OCI-LY3 (cell line): ENCODE measurements at regions not wholly inside any gene's neighbourhood (a gene's known extent, or its start where the extent isn't known, plus 50 kb on each side); places are given as distances from the start of the nearest gene placed in this dataset.

Experiments
- H2AFZ ChIP-seq: fragments of 200-600, 300-600 bp; shearing (Covaris generic); 2 replicates; pipeline ENCODE4 v1.6.0; 2014; ENCODE audit warnings: antibody characterized with exemption, low read depth, low read length
- H3K27ac ChIP-seq: fragments of 200-600, 300-600 bp; sonication (generic); 2 replicates; pipeline ENCODE4 v1.5.1; 2014; ENCODE audit warnings: mild to moderate bottlenecking, low read length, moderate library complexity, mixed read lengths
- H3K27me3 ChIP-seq: fragments of 200-600, 300-600 bp; sonication (generic); 2 replicates; pipeline ENCODE4 v1.6.1; 2014; ENCODE audit warnings: low read depth, low read length, mixed read lengths
- H3K36me3 ChIP-seq: fragments of 200-600, 300-600 bp; sonication (generic); replicated peaks from 2 replicates; pipeline ENCODE3; 2014; ENCODE audit warnings: low read depth, low read length, mixed read lengths
- H3K4me1 ChIP-seq: fragments of 300-600, 200-600 bp; sonication (generic); 2 replicates; pipeline ENCODE4 v1.6.1; 2014; ENCODE audit warnings: low read length, mixed read lengths
- H3K4me2 ChIP-seq: fragments of 200-600, 300-600 bp; sonication (generic); 2 replicates; pipeline ENCODE4 v1.6.1; 2014; ENCODE audit warnings: low read length, mixed read lengths
- H3K4me3 ChIP-seq: fragments of 300-600, 200-600 bp; sonication (generic); 2 replicates; pipeline ENCODE4 v1.5.1; 2014; ENCODE audit warnings: antibody characterized with exemption, mild to moderate bottlenecking, low read length, moderate library complexity
- H3K79me2 ChIP-seq: fragments of 300-600, 200-600 bp; shearing (Covaris generic); 2 replicates; pipeline ENCODE4 v1.6.1; 2014; ENCODE audit warnings: mild to moderate bottlenecking, low read length, mixed read lengths
- H3K9ac ChIP-seq: fragments of 300-600, 200-600 bp; shearing (Covaris generic); 2 replicates; pipeline ENCODE4 v1.6.0; 2014; ENCODE audit warnings: mild to moderate bottlenecking, low read length, moderate library complexity
- H3K9me3 ChIP-seq: fragments of 200-600, 300-600 bp; shearing (Covaris generic); 2 replicates; pipeline ENCODE4 v1.6.1; 2014; ENCODE audit warnings: low read length, mixed read lengths; ENCODE audit not compliant: insufficient read depth
- H4K20me1 ChIP-seq: fragments of 200-600, 300-600 bp; sonication (generic); 2 replicates; pipeline ENCODE4 v1.6.1; 2016; ENCODE audit warnings: low read length, mixed read lengths; ENCODE audit not compliant: insufficient read depth
- EZH2phosphoT487 ChIP-seq: fragments of 200-600 bp; shearing (Covaris generic); IDR thresholded peaks from 2 replicates; pipeline ENCODE4 v1.6.1; 2018; ENCODE audit warnings: antibody characterized with exemption, mixed run types, low read depth
- TF ChIP-seq, protein P1 (sequence below): fragments of 200-600, 300-600 bp; sonication (generic); IDR thresholded peaks from 2 replicates; pipeline ENCODE4 v1.5.1; 2014; ENCODE audit warnings: antibody characterized with exemption, low read length, low read depth

DNA sequence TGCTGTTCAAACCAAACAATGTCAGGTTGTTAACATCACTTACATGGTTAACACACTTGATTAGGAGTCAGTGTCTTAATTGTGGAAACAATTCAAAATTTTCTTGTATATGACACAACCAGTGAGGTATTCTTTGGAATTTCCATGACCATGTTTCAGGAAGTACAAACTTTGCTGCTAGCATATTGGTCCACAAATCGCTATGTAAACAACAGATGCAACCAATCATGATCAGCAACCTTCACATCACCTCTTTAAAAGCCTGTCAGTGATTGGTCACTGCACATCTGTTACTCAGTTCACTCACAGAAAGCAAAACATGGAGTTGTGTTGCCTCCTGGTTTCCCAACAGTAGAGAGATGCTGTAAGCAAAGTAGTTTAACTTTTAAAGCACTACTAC lies 108.9 kb upstream of the FAM3C start:
- TF ChIP-seq, protein P1, sequence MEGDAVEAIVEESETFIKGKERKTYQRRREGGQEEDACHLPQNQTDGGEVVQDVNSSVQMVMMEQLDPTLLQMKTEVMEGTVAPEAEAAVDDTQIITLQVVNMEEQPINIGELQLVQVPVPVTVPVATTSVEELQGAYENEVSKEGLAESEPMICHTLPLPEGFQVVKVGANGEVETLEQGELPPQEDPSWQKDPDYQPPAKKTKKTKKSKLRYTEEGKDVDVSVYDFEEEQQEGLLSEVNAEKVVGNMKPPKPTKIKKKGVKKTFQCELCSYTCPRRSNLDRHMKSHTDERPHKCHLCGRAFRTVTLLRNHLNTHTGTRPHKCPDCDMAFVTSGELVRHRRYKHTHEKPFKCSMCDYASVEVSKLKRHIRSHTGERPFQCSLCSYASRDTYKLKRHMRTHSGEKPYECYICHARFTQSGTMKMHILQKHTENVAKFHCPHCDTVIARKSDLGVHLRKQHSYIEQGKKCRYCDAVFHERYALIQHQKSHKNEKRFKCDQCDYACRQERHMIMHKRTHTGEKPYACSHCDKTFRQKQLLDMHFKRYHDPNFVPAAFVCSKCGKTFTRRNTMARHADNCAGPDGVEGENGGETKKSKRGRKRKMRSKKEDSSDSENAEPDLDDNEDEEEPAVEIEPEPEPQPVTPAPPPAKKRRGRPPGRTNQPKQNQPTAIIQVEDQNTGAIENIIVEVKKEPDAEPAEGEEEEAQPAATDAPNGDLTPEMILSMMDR, result no peak
- no peak for TF ChIP-seq EZH2phosphoT487
- Histone ChIP-seq H3K9ac (no peak overlapping the region), H4K20me1 (no peaks in the 10 kb centered on the region), H3K4me1 (no peaks in the 10 kb centered on the region), H3K36me3 (peaks cover 10% of the 10 kb centered on the region), H3K4me3 (no peak overlapping the region), H2AFZ (no peak overlapping the region), H3K27me3 (no peaks in the 10 kb centered on the region), H3K27ac (no peak overlapping the region), H3K4me2 (no peak overlapping the region), H3K79me2 (no peaks in the 10 kb centered on the region), H3K9me3 (peaks cover 32% of the 10 kb centered on the region; the same call in 1 of the 2 replicates)

- Histone ChIP-seq H3K27me3 (no peaks in the 10 kb centered on the region), H4K20me1 (no peaks in the 10 kb centered on the region), H3K27ac (no peak overlapping the region), H3K9me3 (peaks cover 27% of the 10 kb centered on the region; the same call in 1 of the 2 replicates), H2AFZ (no peak overlapping the region), H3K36me3 (peaks cover 10% of the 10 kb centered on the region), H3K79me2 (no peaks in the 10 kb centered on the region), H3K9ac (no peak overlapping the region), H3K4me3 (no peak overlapping the region), H3K4me1 (no peaks in the 10 kb centered on the region), H3K4me2 (no peak overlapping the region)
- TF ChIP-seq EZH2phosphoT487, result no peak
- TF ChIP-seq, protein P1, result no peak
Measured at GRCh38 chr7:121504482-121504881, 108.4 kb upstream of the FAM3C start.

DNA sequence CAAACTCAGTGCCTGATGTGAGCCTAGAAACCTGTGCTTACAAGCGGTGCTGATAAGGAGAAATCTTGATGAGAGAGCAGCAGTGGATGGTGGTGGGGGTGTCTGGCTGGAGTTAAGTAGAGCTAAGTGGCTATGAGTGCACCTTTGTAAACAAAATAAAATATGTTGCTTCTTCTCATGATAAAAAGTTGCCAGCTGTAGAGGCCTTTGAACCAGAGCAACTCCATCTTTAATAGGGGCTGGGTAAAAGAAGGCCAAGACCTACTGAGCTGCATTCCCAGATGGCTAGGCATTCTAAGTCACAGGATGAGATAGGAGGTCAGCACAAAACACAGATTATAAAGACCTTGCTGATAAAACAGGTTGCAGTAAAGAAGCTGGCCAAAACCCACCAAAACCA lies 107.6 kb upstream of the FAM3C start:
- Histone ChIP-seq H3K9ac (no peak overlapping the region), H3K27ac (no peak overlapping the region), H3K27me3 (no peaks in the 10 kb centered on the region), H3K36me3 (peaks cover 10% of the 10 kb centered on the region), H3K4me2 (no peak overlapping the region), H3K4me1 (no peaks in the 10 kb centered on the region), H3K9me3 (peaks cover 24% of the 10 kb centered on the region; the same call in 1 of the 2 replicates), H4K20me1 (no peaks in the 10 kb centered on the region), H3K79me2 (no peaks in the 10 kb centered on the region), H3K4me3 (no peak overlapping the region), H2AFZ (no peak overlapping the region)
- TF ChIP-seq, protein P1, result no peak
- TF ChIP-seq EZH2phosphoT487, result no peak

GRCh38 chr7:121503039-121503438 lies 106.9 kb upstream of the FAM3C start:
- Histone ChIP-seq H3K4me2 (no peak overlapping the region), H3K79me2 (no peaks in the 10 kb centered on the region), H3K27me3 (no peaks in the 10 kb centered on the region), H3K4me1 (no peaks in the 10 kb centered on the region), H4K20me1 (no peaks in the 10 kb centered on the region), H3K4me3 (no peak overlapping the region), H2AFZ (no peak overlapping the region), H3K27ac (no peak overlapping the region), H3K36me3 (peaks cover 10% of the 10 kb centered on the region), H3K9ac (no peak overlapping the region), H3K9me3 (peaks cover 24% of the 10 kb centered on the region; the same call in 1 of the 2 replicates)
- TF ChIP-seq EZH2phosphoT487, result no peak
- TF ChIP-seq, protein P1, result no peak
